Panc1 (cell line): ENCODE measurements at regions not wholly inside any gene's neighbourhood (a gene's known extent, or its start where the extent isn't known, plus 50 kb on each side); places are given as distances from the start of the nearest gene placed in this dataset.

ENCODE experiments used
- ATAC-seq: fragments of 200-7000 bp; cut with Tn5 transposase; 2 replicates; pipeline ENCODE4 v1.9.1; 2020; ENCODE audit warnings: mild to moderate bottlenecking, moderate library complexity
- BruUV-seq: library from RNA; stranded (reverse); fragments of 400-500 nt; replicated peaks from 2 replicates; lab custom pipeline; 2021; lab: Mats Ljungman, UMichigan
- CTCF ChIA-PET: fragments of 300-600 bp; sonication (Branson Sonifier 250); formaldehyde crosslinking; loops from one replicate; lab custom pipeline; 2022; ENCODE audit warnings: antibody characterized with exemption; lab: Charles Lee
- POLR2A ChIA-PET: fragments of 300-600 bp; sonication (Branson Sonifier 250); formaldehyde crosslinking; loops from one replicate; lab custom pipeline; 2022; ENCODE audit warnings: antibody characterized with exemption; lab: Charles Lee
- DNase-seq: peaks from one replicate; pipeline ENCODE4 v3.0.0-alpha.2; 2010; ENCODE audit warnings: low read depth, low spot score
- H3K27ac ChIP-seq: 2 replicates; pipeline ENCODE4 v1.5.1; 2011; ENCODE audit warnings: mild to moderate bottlenecking, low read length, inconsistent platforms
- H3K27me3 ChIP-seq: fragments of 200-500 bp; sonication (Bioruptor generic); 2 replicates; pipeline ENCODE4 v1.6.0; 2014; ENCODE audit warnings: low read length, inconsistent platforms; ENCODE audit not compliant: control insufficient read depth, insufficient read depth
- H3K36me3 ChIP-seq: fragments of 200-500 bp; sonication (Bioruptor generic); 2 replicates; pipeline ENCODE4 v1.5.1; 2014; ENCODE audit warnings: inconsistent platforms, mild to moderate bottlenecking, low read length, moderate library complexity; ENCODE audit not compliant: control insufficient read depth, insufficient read depth
- H3K4me1 ChIP-seq: 2 replicates; pipeline ENCODE4 v1.5.1; 2011; ENCODE audit warnings: inconsistent platforms, mild to moderate bottlenecking, low read length, moderate library complexity; ENCODE audit not compliant: control insufficient read depth, insufficient read depth
- H3K4me3 ChIP-seq, 2 experiments: 2 replicates each; pipeline ENCODE4 v1.5.1; 2011 to 2012; ENCODE audit warnings: low read depth in 2 of 2, low read length in 2 of 2, mild to moderate bottlenecking in 2 of 2, inconsistent platforms in 1 of 2, moderate library complexity in 1 of 2
- H3K9me3 ChIP-seq: fragments of 200-500 bp; sonication (Bioruptor generic); 2 replicates; pipeline ENCODE4 v1.5.1; 2014; ENCODE audit warnings: low read depth, mild to moderate bottlenecking, inconsistent platforms, low read length, moderate library complexity; ENCODE audit not compliant: control insufficient read depth, insufficient read depth
- CTCF ChIP-seq: fragments of 450-650 bp; IDR thresholded peaks from 2 replicates; pipeline ENCODE4 v1.5.1; 2017; ENCODE audit warnings: mild to moderate bottlenecking
- POLR2AphosphoS5 ChIP-seq: IDR thresholded peaks from 2 replicates; pipeline ENCODE4 v1.6.1; 2012; ENCODE audit warnings: mild to moderate bottlenecking, low read depth, low read length, moderate library complexity
- REST ChIP-seq, 2 experiments: IDR thresholded peaks; 2 replicates each; pipeline ENCODE4 v1.6.1; 2011 to 2012; ENCODE audit warnings: low read depth in 2 of 2, control low read depth in 1 of 2, low read length in 1 of 2, mild to moderate bottlenecking in 1 of 2, moderate library complexity in 1 of 2; ENCODE audit not compliant: insufficient read depth in 1 of 2
- SIN3A ChIP-seq: IDR thresholded peaks from 2 replicates; pipeline ENCODE4 v1.6.1; 2012; ENCODE audit warnings: low read depth, mild to moderate bottlenecking, low read length, moderate library complexity, borderline replicate concordance; ENCODE audit not compliant: insufficient read depth
- TCF7L2 ChIP-seq: IDR thresholded peaks from 2 replicates; pipeline ENCODE4 v1.6.1; 2011; ENCODE audit warnings: mild to moderate bottlenecking, low read depth, low read length, inconsistent platforms
- in situ Hi-C: cut with HindIII; loops from 2 replicates; pipeline ENCODE4 v1.10.0; 2016; ENCODE audit warnings: low sequenced_read_pairs, low pct_unique_long_range_greater_than_20kb
- intact Hi-C: fragments of 100-400 bp; cut with micrococcal nuclease; formaldehyde crosslinking; loops from one replicate; pipeline ENCODE4 v1.10.0; 2022; ENCODE audit not compliant: unreplicated experiment

GRCh38 chr1:95339377-95339776 lies 105.4 kb downstream of the RWDD3 start:
- TF ChIP-seq REST (IDR thresholded peaks at IDR 0.05; ENCODE audit: insufficient read depth in 1 of 2, low read depth in 2 of 2, low read length in 1 of 2) (no peak), SIN3A (no peak), POLR2AphosphoS5 (no peak), TCF7L2 (no peak), CTCF (no peak)
- ATAC-seq (no peak), DNase-seq (no peak)
- no peak overlapping the region for H3K4me3 ChIP-seq
- intact Hi-C loops (no loop called here), in situ Hi-C loops (no loop called here)
- H3K27ac ChIP-seq = no peak overlapping the region
- H3K9me3 ChIP-seq = no peaks in the 10 kb centered on the region
- no TSS peak for BruUV-seq
- POLR2A ChIA-PET = no interaction called here
- H3K4me1 ChIP-seq = no peaks in the 10 kb centered on the region
- H3K27me3 ChIP-seq = no peaks in the 10 kb centered on the region
- H3K36me3 ChIP-seq = no peaks in the 10 kb centered on the region
- CTCF ChIA-PET = no interaction called here

- Histone ChIP-seq H3K4me3 (no peak overlapping the region), H3K9me3 (no peaks in the 10 kb centered on the region), H3K27me3 (no peaks in the 10 kb centered on the region), H3K36me3 (no peaks in the 10 kb centered on the region), H3K4me1 (no peaks in the 10 kb centered on the region), H3K27ac (no peak overlapping the region)
- no TSS peak for BruUV-seq
- DNase-seq (no peak), ATAC-seq (no peak)
- in situ Hi-C loops = no loop called here
- POLR2A ChIA-PET = no interaction called here
- intact Hi-C loops = no loop called here
- CTCF ChIA-PET = no interaction called here
- TF ChIP-seq CTCF = no peak
- no peak for TF ChIP-seq SIN3A
- no peak for TF ChIP-seq TCF7L2
- TF ChIP-seq REST (IDR thresholded peaks at IDR 0.05; ENCODE audit: insufficient read depth in 1 of 2, low read depth in 2 of 2, low read length in 1 of 2) = no peak
- no peak for TF ChIP-seq POLR2AphosphoS5
Observed at GRCh38 chr1:95340061-95340460, 106.1 kb downstream of the RWDD3 start.
